Activated CD8-positive, alpha-beta memory T cell treated with anti-CD3 and anti-CD28 coated beads for 1 hour (primary cell): ENCODE measurements at regions not wholly inside any gene's neighbourhood (a gene's known extent, or its start where the extent isn't known, plus 50 kb on each side); places are given as distances from the start of the nearest gene placed in this dataset.

Experiments
- DNase-seq, 2 donors: peaks; one replicate each; pipeline ENCODE4 v3.0.0-alpha.2; 2020; ENCODE audit warnings: low read depth in 1 of 2; ENCODE audit errors: extremely low read depth in 1 of 2

GRCh38 chr1:53378061-53378460 lies 50.2 kb upstream of the LRP8 start:
- DNase-seq: no peak

GRCh38 chr1:53378932-53379661 lies 51.2 kb upstream of the LRP8 start:
- no peak for DNase-seq

- DNase-seq: no peak
Measured at GRCh38 chr1:53379662-53380002, 51.8 kb upstream of the LRP8 start.

- DNase-seq: no peak
Measured at GRCh38 chr1:53380296-53380695, 52.4 kb upstream of the LRP8 start.

- DNase-seq: no peak
Measured at GRCh38 chr1:53381790-53382401, 54.0 kb upstream of the LRP8 start.

- DNase-seq: no peak
Measured at GRCh38 chr1:53383136-53383870, 55.4 kb upstream of the LRP8 start.

- DNase-seq: no peak
Measured at GRCh38 chr1:53384796-53385195, 56.9 kb upstream of the LRP8 start.

GRCh38 chr1:53385276-53386225 lies 57.7 kb upstream of the LRP8 start:
- DNase-seq: no peak

- DNase-seq: no peak
Measured at GRCh38 chr1:53388963-53389362, 61.1 kb upstream of the LRP8 start.

- no peak for DNase-seq
Measured at GRCh38 chr1:53390261-53390660, 62.4 kb upstream of the LRP8 start.

GRCh38 chr1:53390736-53391135 lies 62.9 kb upstream of the LRP8 start:
- no peak for DNase-seq

GRCh38 chr1:53391296-53391695 lies 63.4 kb upstream of the LRP8 start:
- DNase-seq: no peak

- no peak for DNase-seq
Measured at GRCh38 chr1:53391982-53392381, 64.1 kb upstream of the LRP8 start.

- DNase-seq: no peak
Measured at GRCh38 chr1:53392460-53392859, 64.6 kb upstream of the LRP8 start.

GRCh38 chr1:53393325-53393792 lies 65.5 kb upstream of the LRP8 start:
- DNase-seq: peak in 1 of 2 donors; percentile 59

GRCh38 chr1:53394306-53394705 lies 64.9 kb upstream of the DMRTB1 start:
- DNase-seq: no peak

- no peak for DNase-seq
Measured at GRCh38 chr1:53395671-53396215, 63.5 kb upstream of the DMRTB1 start.

GRCh38 chr1:53396573-53397268 lies 62.5 kb upstream of the DMRTB1 start:
- no peak for DNase-seq

- no peak for DNase-seq
Measured at GRCh38 chr1:53398091-53398490, 61.1 kb upstream of the DMRTB1 start.
